ENCODE measurements at regions not wholly inside any gene's neighbourhood (a gene's known extent, or its start where the extent isn't known, plus 50 kb on each side); places are given as distances from the start of the nearest gene placed in this dataset.

- Mint-ChIP-seq H3K27ac (no peak overlapping the region), H3K27me3 (ENCODE audit: low read depth) (no peaks in the 10 kb centered on the region), H3K36me3 (no peaks in the 10 kb centered on the region), H3K4me1 (no peaks in the 10 kb centered on the region), H3K9me3 (no peaks in the 10 kb centered on the region), H3K4me3 (no peak overlapping the region)
- POLR2A ChIA-PET: no interaction called here
- no peak for TF ChIP-seq TP53 (CRISPR knock-in tag; IDR thresholded peaks at IDR 0.05)
- TF ChIP-seq FOXP4 (CRISPR knock-in tag; IDR thresholded peaks at IDR 0.05): no peak
- TF ChIP-seq GTF2I (CRISPR knock-in tag; conservative IDR thresholded peaks at IDR 0.05): no peak
- no peak for TF ChIP-seq ZNF219 (CRISPR knock-in tag; IDR thresholded peaks at IDR 0.05; ENCODE audit: borderline replicate concordance)
- TF ChIP-seq ERG (CRISPR knock-in tag; IDR thresholded peaks at IDR 0.05): no peak
- no peak for TF ChIP-seq NR1H2 (CRISPR knock-in tag; IDR thresholded peaks at IDR 0.05)
- TF ChIP-seq OVOL2 (CRISPR knock-in tag; IDR thresholded peaks at IDR 0.05; ENCODE audit: borderline replicate concordance): no peak
- TF ChIP-seq, protein P1, sequence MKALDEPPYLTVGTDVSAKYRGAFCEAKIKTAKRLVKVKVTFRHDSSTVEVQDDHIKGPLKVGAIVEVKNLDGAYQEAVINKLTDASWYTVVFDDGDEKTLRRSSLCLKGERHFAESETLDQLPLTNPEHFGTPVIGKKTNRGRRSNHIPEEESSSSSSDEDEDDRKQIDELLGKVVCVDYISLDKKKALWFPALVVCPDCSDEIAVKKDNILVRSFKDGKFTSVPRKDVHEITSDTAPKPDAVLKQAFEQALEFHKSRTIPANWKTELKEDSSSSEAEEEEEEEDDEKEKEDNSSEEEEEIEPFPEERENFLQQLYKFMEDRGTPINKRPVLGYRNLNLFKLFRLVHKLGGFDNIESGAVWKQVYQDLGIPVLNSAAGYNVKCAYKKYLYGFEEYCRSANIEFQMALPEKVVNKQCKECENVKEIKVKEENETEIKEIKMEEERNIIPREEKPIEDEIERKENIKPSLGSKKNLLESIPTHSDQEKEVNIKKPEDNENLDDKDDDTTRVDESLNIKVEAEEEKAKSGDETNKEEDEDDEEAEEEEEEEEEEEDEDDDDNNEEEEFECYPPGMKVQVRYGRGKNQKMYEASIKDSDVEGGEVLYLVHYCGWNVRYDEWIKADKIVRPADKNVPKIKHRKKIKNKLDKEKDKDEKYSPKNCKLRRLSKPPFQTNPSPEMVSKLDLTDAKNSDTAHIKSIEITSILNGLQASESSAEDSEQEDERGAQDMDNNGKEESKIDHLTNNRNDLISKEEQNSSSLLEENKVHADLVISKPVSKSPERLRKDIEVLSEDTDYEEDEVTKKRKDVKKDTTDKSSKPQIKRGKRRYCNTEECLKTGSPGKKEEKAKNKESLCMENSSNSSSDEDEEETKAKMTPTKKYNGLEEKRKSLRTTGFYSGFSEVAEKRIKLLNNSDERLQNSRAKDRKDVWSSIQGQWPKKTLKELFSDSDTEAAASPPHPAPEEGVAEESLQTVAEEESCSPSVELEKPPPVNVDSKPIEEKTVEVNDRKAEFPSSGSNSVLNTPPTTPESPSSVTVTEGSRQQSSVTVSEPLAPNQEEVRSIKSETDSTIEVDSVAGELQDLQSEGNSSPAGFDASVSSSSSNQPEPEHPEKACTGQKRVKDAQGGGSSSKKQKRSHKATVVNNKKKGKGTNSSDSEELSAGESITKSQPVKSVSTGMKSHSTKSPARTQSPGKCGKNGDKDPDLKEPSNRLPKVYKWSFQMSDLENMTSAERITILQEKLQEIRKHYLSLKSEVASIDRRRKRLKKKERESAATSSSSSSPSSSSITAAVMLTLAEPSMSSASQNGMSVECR (CRISPR knock-in tag; IDR thresholded peaks at IDR 0.05; ENCODE audit: borderline replicate concordance): no peak
- no peak for TF ChIP-seq CDX4 (CRISPR knock-in tag; IDR thresholded peaks at IDR 0.05; ENCODE audit: borderline replicate concordance)
- TF ChIP-seq, protein P2, sequence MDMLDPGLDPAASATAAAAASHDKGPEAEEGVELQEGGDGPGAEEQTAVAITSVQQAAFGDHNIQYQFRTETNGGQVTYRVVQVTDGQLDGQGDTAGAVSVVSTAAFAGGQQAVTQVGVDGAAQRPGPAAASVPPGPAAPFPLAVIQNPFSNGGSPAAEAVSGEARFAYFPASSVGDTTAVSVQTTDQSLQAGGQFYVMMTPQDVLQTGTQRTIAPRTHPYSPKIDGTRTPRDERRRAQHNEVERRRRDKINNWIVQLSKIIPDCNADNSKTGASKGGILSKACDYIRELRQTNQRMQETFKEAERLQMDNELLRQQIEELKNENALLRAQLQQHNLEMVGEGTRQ (CRISPR knock-in tag; IDR thresholded peaks at IDR 0.05): no peak
- CTCF ChIA-PET: no interaction called here
- ATAC-seq: no peak
- DNase-seq (ENCODE audit: low spot score): no peak
Measured at GRCh38 chr14:85071447-85071846, 458.5 kb upstream of the FLRT2 start.

GRCh38 chr14:85074955-85075354, 455.0 kb upstream of the FLRT2 start:
- Mint-ChIP-seq H3K4me3 (no peak overlapping the region), H3K4me1 (no peaks in the 10 kb centered on the region), H3K36me3 (no peaks in the 10 kb centered on the region), H3K27me3 (ENCODE audit: low read depth) (no peaks in the 10 kb centered on the region), H3K9me3 (no peaks in the 10 kb centered on the region), H3K27ac (no peak overlapping the region)
- DNase-seq (ENCODE audit: low spot score) (no peak), ATAC-seq (no peak)
- POLR2A ChIA-PET: no interaction called here
- CTCF ChIA-PET: no interaction called here
- TF ChIP-seq KAT7 (CRISPR knock-in tag; IDR thresholded peaks at IDR 0.05; ENCODE audit: borderline replicate concordance) (no peak), PRDM15 (CRISPR knock-in tag; IDR thresholded peaks at IDR 0.05) (no peak), CREM (CRISPR knock-in tag; IDR thresholded peaks at IDR 0.05) (no peak), FOXK1 (CRISPR knock-in tag; IDR thresholded peaks at IDR 0.05) (no peak), ZNF121 (CRISPR knock-in tag; IDR thresholded peaks at IDR 0.05) (no peak)
- TF ChIP-seq, protein P3, sequence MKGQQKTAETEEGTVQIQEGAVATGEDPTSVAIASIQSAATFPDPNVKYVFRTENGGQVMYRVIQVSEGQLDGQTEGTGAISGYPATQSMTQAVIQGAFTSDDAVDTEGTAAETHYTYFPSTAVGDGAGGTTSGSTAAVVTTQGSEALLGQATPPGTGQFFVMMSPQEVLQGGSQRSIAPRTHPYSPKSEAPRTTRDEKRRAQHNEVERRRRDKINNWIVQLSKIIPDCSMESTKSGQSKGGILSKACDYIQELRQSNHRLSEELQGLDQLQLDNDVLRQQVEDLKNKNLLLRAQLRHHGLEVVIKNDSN (CRISPR knock-in tag; IDR thresholded peaks at IDR 0.05): no peak
- TF ChIP-seq, protein P4, sequence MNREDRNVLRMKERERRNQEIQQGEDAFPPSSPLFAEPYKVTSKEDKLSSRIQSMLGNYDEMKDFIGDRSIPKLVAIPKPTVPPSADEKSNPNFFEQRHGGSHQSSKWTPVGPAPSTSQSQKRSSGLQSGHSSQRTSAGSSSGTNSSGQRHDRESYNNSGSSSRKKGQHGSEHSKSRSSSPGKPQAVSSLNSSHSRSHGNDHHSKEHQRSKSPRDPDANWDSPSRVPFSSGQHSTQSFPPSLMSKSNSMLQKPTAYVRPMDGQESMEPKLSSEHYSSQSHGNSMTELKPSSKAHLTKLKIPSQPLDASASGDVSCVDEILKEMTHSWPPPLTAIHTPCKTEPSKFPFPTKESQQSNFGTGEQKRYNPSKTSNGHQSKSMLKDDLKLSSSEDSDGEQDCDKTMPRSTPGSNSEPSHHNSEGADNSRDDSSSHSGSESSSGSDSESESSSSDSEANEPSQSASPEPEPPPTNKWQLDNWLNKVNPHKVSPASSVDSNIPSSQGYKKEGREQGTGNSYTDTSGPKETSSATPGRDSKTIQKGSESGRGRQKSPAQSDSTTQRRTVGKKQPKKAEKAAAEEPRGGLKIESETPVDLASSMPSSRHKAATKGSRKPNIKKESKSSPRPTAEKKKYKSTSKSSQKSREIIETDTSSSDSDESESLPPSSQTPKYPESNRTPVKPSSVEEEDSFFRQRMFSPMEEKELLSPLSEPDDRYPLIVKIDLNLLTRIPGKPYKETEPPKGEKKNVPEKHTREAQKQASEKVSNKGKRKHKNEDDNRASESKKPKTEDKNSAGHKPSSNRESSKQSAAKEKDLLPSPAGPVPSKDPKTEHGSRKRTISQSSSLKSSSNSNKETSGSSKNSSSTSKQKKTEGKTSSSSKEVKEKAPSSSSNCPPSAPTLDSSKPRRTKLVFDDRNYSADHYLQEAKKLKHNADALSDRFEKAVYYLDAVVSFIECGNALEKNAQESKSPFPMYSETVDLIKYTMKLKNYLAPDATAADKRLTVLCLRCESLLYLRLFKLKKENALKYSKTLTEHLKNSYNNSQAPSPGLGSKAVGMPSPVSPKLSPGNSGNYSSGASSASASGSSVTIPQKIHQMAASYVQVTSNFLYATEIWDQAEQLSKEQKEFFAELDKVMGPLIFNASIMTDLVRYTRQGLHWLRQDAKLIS (CRISPR knock-in tag; IDR thresholded peaks at IDR 0.05; ENCODE audit: borderline replicate concordance): no peak

Measured in WTC11 (cell line).